Gastroesophageal sphincter (tissue), 3 donors: ENCODE measurements at regions not wholly inside any gene's neighbourhood (a gene's known extent, or its start where the extent isn't known, plus 50 kb on each side); places are given as distances from the start of the nearest gene placed in this dataset.

ENCODE experiments used
- CTCF ChIP-seq, 4 experiments: fragments of 200-600 bp in 2 of 4; fragments of 450-650 bp in 2 of 4; sonication (generic) in 1 of 4; IDR thresholded peaks; one replicate each; pipeline ENCODE4 v1.5.1; 2017 to 2019; ENCODE audit warnings: antibody characterized with exemption in 4 of 4, mild to moderate bottlenecking in 2 of 4, moderate library complexity in 2 of 4
- EP300 ChIP-seq: sonication (generic); formaldehyde crosslinking; IDR thresholded peaks from one replicate; pipeline ENCODE4 v1.6.1; 2017; ENCODE audit warnings: antibody characterized with exemption, mild to moderate bottlenecking
- POLR2A ChIP-seq, 2 donors: fragments of 450-650 bp; IDR thresholded peaks; one replicate each; pipeline ENCODE4 v1.6.1; 2017; ENCODE audit warnings: antibody characterized with exemption in 2 of 2, mild to moderate bottlenecking in 2 of 2, moderate library complexity in 1 of 2
- POLR2AphosphoS5 ChIP-seq: sonication (generic); formaldehyde crosslinking; IDR thresholded peaks from one replicate; pipeline ENCODE4 v1.6.1; 2017; ENCODE audit warnings: antibody characterized with exemption

- TF ChIP-seq CTCF (IDR thresholded peaks at IDR 0.05) (no peak), POLR2AphosphoS5 (no peak), POLR2A (IDR thresholded peaks at IDR 0.05) (no peak), EP300 (no peak)
These were observed 483.5 kb upstream of the ADGRL2 start for GRCh38 chr1:81317191-81317590.
